ENCODE measurements at regions not wholly inside any gene's neighbourhood (a gene's known extent, or its start where the extent isn't known, plus 50 kb on each side); places are given as distances from the start of the nearest gene placed in this dataset.

DNA sequence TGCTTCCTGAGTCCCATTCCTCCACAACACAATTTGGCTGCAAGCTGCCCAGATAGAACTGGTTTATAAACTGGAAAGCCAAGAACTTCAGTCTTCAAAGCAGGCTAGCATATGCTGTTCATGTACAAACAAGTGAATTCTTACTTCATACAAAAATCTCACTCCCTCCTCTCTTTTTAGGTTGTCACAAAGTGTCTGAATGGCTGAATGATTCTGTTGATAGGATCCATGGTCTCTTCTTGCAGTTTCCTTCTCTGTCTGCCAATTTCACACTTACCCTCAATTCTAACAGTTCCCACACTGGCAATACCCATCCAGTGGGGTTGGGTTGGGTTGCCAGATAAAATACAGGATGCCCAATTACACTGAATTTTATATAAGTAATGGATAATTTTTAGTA is 363.5 kb downstream of the DEPDC1B start:
- DNase-seq (ENCODE audit: low read depth in 2 of 2): no peak

DNA sequence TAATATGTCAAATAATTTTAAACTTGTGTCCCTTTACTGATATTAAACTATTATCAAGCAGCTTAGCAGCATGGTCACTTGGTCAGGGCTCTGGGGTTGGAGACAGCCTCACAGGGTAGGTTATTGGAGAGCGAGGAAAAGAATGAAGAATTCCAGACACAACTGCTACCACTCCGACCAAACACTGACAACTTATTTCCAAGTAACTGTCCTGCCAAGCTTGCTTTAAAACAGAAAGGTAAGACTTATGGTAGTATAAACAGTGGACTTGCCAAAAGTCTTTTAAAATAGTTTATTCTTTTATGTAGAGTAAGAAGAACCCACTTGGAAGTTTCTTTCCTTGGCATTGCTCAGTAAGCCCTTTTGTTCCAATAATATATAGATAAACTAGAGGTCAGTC is 364.1 kb downstream of the DEPDC1B start:
- DNase-seq (ENCODE audit: low read depth in 2 of 2): no peak

DNA sequence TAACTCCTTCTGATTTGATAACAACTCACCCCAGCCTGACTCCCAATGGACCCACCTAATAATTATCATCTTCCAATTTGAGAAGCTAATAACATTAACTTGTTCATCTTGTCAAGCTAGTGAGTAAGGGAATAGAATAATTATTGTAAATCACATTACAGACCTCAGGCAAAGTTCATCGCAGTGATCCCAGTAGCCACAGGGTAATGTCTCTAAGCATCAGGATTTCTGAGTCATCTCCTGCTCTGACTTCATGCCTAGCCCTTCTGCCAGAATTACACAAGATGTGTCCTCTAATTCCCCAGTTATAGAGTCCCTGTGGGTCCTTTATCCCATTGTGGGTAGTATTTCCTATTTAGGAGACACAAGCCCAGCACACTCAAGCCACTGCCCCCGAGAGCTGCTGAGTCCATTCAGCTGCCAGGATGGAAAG is 365.7 kb downstream of the DEPDC1B start:
- DNase-seq (ENCODE audit: low read depth in 2 of 2): peak; percentile 29 to 30

DNA sequence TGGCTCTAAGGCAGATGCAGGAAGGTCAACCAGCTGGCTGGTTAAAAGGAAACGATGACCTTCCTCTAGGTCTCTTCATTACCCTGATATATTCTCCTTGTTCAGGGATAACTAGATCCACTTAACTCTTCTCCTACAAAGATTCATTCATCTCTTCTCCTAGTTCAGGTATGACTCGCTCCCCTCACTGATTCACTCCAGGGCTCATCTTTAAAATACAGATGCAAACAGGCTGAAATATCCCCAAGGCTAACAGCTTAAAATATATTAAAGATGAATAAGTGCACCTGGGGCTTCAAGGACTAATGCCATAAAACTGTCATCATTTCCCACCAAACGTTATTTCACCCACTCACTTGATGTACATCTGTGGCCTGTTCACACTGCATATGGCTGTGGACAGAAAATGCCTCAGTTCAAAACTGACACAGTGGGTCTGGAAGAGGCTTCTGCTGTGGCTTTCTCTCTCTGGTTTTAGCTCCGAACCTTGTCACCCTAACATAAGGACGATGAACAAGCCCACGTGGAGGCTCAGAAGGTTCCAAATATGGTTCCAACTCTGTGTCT is 366.9 kb downstream of the DEPDC1B start:
- DNase-seq (ENCODE audit: low read depth in 2 of 2): peak; percentile 26 to 35

DNA sequence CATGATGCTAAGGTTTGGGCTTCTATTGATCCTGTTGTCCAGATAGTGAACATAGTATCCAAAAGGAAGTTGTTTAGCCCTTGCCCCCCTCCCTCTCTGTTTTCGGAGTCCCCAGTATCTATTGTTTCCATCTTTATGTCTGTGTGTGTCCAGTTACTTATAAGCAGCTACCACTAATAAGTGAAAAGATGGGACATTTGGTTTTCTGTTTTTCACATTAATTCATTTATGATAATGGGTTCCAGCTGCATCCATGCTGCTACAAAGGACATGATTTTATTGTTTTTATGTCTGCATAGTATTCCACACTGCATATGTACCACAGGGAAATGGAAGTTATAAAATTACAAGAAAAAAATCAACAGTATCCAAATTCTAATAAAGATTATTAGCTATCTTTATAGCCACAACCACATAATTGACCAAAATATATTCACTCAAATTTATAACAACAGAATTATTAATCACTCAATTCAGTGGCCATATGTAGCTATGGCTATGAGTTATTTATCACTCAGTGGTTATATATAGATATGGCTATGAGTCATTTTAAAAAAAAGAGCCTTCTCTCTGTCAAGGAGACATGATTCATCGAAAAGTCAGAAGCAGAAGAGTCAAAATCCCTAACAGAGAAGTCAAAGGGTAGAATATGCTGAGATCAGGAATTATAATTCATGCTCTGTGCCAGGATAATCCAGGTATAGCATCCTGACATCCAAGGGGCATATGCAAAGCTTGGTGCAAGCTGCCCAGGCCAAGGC is 367.5 kb downstream of the DEPDC1B start:
- peak in 1 of 2 experiments; percentile 21 for DNase-seq (ENCODE audit: low read depth in 2 of 2)

DNA sequence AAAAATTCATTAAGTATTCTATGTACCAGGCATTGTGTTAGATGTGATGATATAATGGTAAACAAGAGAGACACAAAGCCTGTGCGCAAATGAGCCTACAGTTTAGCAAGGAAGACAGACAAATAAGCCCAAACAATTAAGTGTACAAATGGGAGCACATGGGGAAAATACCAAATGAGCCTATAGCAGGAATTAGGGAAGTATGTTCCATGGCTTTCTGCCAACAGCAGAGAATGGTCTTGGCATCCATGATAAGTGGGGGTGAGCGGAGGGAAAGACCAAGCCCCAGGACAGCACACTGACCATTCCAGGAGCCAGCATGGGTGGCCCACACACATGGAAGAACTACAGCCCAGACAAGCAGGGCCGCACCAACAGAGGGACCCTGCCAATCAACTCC is 369.7 kb downstream of the DEPDC1B start:
- no peak for DNase-seq (ENCODE audit: low read depth in 2 of 2)

DNA sequence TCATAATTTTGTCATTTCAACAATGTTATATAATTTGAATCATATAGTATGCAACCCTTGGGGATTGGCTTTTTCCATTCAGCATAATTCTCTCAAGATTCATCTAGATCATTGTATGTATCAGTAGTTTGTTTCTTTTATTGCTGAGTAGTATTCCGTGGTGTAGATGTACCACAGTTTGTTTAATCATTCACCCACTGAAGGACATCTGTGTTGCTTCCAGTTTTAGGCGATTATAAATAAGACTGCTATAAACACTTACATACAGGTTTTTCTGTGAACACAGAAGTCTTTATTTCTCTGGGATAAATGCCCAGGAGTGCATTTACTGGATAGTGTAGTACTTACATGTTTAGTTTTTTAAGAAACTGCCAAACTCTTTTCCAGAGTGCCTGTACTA is 374.1 kb downstream of the DEPDC1B start:
- DNase-seq (ENCODE audit: low read depth in 2 of 2): no peak

DNA sequence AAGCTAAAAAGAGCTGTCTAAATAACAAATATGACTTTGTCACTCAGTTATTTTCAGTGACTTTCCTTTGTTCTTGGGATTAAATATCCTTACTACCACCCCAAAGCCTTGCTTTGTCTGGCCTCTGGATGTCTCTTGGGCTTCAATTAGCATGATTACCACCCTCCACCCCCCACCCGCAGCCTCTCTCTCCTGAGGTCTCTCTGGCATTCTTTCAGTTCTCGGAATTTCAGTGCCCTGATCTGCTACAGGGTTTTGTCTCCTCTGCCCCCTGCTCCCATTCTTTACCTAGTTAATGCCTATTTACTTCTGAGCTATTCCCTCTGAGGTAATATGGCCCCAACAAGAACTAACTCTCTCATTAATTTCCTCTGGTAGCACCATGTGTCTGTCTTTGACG is 376.4 kb downstream of the DEPDC1B start:
- DNase-seq (ENCODE audit: low read depth in 2 of 2): no peak

DNA sequence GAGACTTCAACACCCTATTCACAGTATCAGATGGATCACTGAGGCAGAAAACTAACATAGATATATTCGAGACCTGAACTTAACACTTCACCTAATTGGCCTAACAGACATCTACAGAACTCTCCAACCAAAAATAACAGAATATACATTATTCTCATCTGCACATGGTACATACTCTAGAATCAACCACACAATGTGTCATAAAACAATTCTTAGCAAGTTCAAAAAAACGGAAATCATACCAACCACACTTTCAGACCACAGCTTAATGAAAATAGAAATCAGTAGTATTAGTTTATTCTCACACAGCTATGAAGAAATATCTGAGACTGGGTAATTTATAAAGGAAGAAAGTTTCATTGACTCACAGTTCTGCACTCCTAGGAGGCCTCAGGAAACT is 387.9 kb downstream of the DEPDC1B start:
- no peak for DNase-seq (ENCODE audit: low read depth in 2 of 2)

DNA sequence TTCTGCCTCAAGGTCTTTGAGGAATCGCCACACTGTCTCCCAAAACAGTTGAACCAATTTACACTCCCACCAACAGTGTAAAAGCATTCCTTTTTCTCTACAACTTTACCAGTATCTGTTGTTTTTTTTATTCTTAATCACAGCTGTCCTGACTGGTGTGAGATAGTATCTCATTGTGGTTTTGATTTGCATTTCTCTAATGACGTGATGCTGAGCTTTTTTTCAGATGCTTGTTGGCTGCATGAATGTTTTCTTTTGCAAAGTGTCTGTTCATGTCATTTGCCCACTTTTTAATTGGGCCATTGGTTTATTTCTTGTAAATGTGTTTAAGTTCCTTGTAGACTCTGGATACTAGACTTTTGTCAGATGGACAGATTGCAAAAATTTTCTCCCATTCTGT is 400.0 kb downstream of the DEPDC1B start:
- no peak for DNase-seq (ENCODE audit: low read depth in 2 of 2)

DNA sequence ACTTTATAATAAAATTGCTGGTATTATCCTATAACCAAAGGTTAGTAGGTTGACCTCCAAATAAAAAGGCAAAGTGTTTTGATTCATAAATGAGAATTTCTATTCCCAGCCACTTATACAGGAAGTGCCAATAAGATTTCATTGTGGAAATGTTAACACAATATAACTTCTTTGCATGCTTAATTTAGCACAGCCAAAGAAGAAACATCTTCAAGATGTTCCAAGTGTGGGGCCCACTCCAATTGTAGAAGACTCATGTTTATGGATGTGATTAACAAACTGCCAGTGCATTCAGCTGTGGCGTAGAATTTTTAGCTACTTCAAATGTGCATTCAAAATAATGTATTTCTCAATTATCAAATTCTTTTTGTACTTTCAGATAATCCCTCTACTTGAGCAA is 402.3 kb downstream of the DEPDC1B start:
- no peak for DNase-seq (ENCODE audit: low read depth in 2 of 2)

DNA sequence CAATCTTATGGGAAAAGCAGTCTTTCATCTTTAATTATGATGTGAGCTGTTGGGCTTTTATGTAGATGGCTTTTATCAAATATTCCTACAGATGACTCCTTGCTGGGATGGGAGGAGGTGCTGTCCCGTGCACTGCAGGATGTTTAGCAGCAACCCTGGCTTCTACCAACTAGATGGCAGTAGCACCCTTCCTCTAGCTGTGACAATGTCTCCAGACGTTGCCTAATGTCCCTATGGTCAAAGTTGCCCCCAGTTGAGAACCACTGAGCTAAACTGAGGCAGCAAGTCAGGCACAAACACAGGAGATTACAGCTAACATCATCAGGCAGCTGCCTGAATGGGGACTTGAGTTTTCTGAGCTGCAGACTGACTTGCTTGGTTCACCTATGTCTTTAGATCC is 401.9 kb upstream of the PDE4D start:
- DNase-seq (ENCODE audit: low read depth in 2 of 2): no peak

DNA sequence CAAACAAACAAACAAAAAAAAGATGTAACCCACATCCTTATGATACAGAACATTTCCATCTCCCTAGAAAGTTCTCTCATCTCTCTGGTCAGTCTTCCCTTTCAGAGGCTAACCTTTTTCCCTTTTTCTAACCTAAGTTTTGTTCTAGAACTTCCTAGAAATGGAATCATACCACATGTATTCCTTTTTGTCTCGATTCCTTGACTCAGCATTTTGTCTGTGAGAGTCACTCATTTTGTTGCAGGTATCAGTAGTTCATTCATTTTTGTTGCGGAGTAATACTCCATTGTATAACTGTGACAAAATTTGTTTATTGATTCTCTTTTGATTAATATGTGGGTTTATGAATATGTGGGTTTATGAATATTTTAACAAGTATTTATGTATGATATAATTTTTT is 400.0 kb upstream of the PDE4D start:
- no peak for DNase-seq (ENCODE audit: low read depth in 2 of 2)

DNA sequence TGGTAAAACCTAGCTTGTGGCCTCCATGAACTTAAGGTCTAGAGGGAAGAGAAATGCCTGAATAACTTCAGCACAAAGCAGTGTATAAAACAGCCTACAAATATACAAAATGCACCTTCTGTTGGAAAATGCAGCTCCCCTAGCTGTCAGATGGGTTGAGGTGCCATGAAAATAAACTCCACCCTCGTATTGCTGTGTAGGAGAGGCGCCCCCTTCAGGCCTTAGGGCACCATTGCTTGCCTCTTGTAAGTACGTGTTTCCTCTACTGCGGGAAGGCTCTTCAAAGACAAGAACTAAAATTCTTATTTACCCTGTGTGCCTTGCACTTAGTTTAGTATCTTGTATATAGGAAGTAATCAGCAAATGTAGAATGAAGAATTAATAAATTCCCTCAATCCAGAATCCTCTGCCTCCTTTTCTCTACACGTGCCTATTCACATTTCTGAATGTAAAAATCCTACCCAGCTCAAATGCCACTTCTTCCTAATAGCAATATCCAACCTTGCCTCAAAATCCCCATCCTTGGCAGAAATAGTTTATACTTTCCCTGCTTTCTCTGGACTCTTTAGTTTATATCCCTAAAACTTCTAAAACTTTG is 393.7 kb upstream of the PDE4D start:
- peak; percentile 11 to 18 for DNase-seq (ENCODE audit: low read depth in 2 of 2)

DNA sequence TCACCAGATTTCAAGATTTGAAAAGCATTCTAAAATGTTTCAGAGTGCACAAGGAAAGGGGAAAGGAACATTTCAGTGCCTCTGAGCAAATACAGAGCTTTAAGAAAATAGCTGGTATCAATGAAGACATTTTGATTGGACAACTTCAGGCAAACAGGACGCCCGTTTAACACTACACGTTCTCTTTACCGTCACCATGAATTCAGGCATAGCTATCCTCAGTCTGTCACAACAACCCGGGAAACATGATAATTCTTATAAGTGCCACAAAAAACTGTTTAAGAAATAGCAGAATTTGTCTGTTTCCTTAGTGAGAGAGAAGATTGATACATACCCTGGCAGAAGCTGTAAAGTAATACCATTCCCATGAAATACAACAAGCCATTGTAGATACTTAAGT is 392.4 kb upstream of the PDE4D start:
- DNase-seq (ENCODE audit: low read depth in 2 of 2): no peak

DNA sequence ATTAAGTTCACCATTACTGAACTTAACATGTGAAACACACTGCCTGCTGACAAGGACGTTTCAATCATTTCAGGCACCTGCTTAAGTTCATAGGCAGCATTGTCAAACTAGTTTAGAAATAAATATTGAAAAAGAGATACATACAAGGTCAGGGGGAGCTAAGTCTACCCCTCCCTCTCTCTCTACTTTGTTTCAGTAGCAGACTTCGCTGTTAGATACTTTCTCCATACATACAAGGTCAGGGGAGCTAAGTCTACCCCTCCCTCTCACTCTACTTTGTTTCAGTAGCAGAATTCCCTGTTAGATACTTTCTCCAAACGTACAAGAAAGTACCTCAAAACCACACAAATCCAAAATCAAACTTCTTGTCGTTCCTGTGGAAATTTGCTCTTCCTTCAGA is 387.4 kb upstream of the PDE4D start:
- DNase-seq (ENCODE audit: low read depth in 2 of 2): no peak

DNA sequence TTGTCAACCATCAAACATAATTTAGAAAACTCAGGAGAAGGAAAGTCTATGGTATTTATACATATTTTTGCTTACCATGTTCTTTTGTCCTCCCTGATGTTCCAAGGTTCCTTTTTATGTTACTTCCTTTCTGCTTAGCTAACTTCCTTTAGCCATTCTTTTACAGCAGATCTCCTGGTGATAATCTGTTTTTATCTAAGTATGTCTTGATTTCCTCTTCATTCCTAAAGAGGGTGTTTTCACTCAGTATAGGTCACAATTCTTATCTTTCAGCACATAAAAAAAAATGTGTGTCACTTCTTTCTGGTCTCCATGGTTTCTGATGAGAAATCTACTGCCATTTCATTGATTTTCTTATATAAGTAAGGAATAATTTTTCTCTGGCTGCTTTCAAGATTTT is 384.4 kb upstream of the PDE4D start:
- DNase-seq (ENCODE audit: low read depth in 2 of 2): no peak

DNA sequence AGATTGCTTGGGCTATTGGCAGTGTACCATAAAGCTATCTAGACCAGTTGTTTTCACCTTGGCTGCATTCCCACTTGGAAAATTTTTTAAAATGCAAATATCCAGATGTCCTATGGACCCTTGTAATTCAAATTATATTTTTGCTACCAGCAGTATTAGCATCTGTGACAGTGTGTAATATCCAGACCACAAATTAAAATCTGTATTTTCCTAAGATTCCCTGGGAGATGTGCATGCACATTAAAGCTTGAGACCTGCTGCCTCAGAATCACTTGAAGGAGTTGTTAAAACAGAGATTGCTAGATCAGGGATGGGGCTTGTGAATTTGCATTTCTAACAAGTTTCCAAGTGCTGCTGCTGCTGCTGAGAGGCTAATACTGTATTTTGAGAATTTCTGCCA is 381.2 kb upstream of the PDE4D start:
- no peak for DNase-seq (ENCODE audit: low read depth in 2 of 2)

DNA sequence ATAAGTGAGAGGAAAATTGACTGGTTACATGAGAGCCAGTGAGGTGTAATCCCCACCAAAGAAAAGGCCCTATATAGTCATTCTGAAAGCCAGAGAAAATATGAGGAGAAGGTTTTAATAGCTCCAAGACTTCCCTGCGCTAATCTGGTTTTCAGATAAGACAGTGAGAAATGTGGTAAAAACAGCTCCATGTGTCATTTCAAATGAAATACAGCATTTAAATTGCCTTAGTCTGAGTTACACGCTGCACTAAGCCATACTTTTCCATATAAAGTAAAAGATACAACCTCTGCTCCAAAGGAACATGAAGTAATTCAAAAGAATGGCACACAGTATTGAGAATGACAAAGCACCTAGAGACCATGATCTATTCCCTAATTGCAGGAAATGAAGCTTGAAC is 378.0 kb upstream of the PDE4D start:
- DNase-seq (ENCODE audit: low read depth in 2 of 2): no peak

DNA sequence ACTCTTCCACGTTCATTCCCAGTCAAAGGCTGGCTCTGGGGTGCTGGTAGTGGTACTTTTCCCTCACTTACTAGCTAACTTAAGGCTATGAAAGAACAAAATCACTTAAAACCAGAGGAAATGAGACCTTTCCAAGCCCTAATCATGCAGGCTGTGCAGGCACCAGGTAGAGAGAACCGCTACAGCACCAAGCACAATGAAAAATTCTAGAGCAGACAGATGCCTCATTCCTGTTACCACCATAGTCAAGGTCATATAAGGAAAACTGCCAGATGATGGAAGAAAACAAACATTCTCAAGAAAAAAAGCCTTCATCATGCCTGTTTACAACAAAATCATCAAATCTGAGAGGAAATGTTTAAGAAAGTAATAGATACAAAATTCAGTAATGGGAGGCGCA is 374.4 kb upstream of the PDE4D start:
- no peak for DNase-seq (ENCODE audit: low read depth in 2 of 2)

DNA sequence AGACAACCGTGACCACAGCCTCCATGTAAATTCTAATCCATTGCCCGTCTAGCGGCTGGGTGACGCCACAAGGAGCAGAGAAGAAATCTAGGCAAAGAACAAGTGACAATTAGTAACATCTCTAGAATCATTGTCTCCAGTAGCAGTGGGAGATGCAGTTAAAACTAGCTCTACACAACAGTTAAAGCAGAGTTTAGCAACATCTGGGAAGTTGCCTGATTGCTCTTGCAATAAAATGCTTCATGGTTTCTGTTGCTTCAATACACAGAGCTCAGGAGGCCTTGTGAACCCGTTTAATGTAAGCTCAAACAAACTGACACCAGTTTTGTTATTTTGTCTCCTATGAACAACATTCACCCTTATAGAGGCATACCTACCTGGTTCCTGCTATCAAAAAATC is 369.8 kb upstream of the PDE4D start:
- no peak for DNase-seq (ENCODE audit: low read depth in 2 of 2)

DNA sequence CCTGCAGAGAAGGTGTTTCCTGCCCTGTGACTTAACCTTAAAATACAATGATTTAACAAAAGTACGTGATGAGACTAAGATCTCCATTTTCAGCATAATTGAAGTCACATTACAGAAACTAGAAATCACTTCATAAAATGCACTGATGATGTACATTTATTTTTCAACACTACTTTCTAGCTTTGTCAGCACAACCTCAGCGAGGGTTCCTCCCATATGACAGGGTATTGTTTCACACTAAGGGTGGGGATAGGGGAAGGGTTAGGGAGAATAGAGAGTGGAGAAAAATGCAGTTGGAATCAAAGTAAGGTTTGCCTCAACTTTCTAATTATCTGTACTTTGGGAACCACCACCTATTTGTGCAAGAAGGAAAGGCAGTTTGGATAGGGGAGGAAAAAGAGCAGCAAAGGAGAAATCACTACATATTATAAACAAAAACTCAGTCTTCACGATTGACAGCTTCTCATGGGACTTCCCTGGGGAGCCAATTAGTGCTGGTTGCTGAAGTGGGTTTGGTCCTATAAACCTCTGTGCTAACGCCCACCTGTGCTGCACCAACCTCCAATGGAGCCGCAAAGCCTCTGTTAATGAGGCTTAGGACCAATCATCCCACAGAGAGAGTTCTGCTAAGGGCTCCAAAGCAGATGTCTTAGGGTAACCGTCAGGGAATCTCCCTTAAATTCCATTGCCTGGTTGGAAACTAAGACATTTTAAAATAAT is 369.2 kb upstream of the PDE4D start:
- DNase-seq (ENCODE audit: low read depth in 2 of 2): no peak

DNA sequence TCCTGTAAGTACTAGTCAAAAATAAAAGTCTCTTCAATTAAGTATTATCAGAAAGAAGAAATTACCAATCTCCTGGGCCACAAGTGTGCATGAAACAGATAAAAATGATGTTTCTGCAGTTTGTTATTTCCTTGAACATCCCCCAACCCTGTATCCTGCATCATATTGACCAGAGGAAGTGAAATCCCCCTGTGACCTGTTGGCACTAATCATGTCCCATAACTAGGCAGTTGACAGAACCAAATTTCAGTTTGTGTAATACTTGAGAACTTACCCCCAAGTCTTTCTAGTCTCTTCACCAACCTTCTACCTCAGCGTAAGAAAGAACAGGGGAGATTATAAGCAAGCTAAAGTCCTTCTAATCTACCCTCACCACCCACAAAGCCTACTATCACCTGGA is 368.2 kb upstream of the PDE4D start:
- no peak for DNase-seq (ENCODE audit: low read depth in 2 of 2)

Measured in fibroblast of skin of left biceps (primary cell).